Right lobe of liver (tissue), 4 donors: ENCODE measurements at regions not wholly inside any gene's neighbourhood (a gene's known extent, or its start where the extent isn't known, plus 50 kb on each side); places are given as distances from the start of the nearest gene placed in this dataset.

Experiments used
- CTCF ChIP-seq, 4 donors: fragments of 200-600 bp in 3 of 4; fragments of 450-650 bp in 1 of 4; IDR thresholded peaks; one replicate each; pipeline versions ENCODE4 v1.5.1 to v1.8.0; 2016 to 2022; ENCODE audit warnings: antibody characterized with exemption in 4 of 4, mild to moderate bottlenecking in 2 of 4
- POLR2A ChIP-seq: fragments of 450-650 bp; IDR thresholded peaks from one replicate; pipeline ENCODE4 v1.6.1; 2017; ENCODE audit warnings: antibody characterized with exemption, mild to moderate bottlenecking
- donor health status: DM: no; HTN: no; CAD: no.
- donor health status: DM: no; HTN: no; CAD: no.
- donor health status: DM: no; HTN: yes; CAD: no.

DNA sequence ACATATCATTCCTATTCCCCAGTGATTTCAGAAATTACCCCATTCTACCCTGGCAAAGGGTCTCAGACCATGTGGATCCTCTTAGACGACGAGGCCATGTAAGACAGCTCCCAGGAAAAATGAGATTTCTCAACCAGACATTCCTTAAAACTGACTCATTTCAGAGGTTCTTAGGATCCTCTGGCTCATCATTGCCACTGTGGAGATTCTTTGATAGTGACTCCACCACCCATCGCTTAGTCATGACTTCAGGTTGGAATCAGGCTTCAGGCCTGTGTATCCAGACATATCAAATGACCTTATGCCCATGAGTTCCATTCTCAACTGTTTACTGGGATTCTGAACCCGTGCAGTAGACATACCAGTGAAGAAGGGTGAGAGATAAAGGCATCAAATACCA lies 245.6 kb upstream of the TCF4 start:
- TF ChIP-seq CTCF (IDR thresholded peaks at IDR 0.05): no peak
- no peak for TF ChIP-seq POLR2A
